ENCODE measurements at regions not wholly inside any gene's neighbourhood (a gene's known extent, or its start where the extent isn't known, plus 50 kb on each side); places are given as distances from the start of the nearest gene placed in this dataset.

DNA sequence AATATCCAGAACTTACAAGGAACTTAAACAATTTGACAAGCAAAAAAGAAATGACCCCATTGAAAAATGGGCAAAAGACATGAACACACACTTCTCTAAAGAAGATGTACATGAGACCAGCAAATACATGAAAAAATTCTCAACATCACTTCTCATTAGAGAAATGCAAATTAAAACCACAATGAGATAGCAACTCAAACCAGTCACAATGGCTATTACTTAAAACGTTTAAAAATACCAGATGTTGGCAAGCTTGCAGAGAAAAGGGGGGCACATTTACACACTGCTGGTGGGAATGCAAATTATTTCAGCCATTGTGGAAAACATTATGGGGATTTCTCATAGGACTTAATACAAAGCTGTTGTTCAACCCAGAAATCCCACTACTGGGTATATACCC, 1634.0 kb downstream of the NCAM2 start:
- TF ChIP-seq BHLHE40 (IDR thresholded peaks at IDR 0.05; ENCODE audit: borderline replicate concordance) (no peak), SP1 (IDR thresholded peaks at IDR 0.05) (no peak), NFRKB (IDR thresholded peaks at IDR 0.05) (no peak), SUZ12 (IDR thresholded peaks at IDR 0.05) (no peak), HDGF (IDR thresholded peaks at IDR 0.05; ENCODE audit: borderline replicate concordance) (no peak), LEF1 (IDR thresholded peaks at IDR 0.05; ENCODE audit: borderline replicate concordance) (no peak), FOXM1 (IDR thresholded peaks at IDR 0.05; ENCODE audit: borderline replicate concordance) (no peak), TARDBP (IDR thresholded peaks at IDR 0.05) (no peak), ELF4 (IDR thresholded peaks at IDR 0.05) (no peak), FOXK2 (IDR thresholded peaks at IDR 0.05) (no peak), L3MBTL2 (conservative IDR thresholded peaks at IDR 0.05) (no peak), ARNT (IDR thresholded peaks at IDR 0.05) (no peak), FOXA1 (IDR thresholded peaks at IDR 0.05) (no peak)
- TF ChIP-seq, protein P1, sequence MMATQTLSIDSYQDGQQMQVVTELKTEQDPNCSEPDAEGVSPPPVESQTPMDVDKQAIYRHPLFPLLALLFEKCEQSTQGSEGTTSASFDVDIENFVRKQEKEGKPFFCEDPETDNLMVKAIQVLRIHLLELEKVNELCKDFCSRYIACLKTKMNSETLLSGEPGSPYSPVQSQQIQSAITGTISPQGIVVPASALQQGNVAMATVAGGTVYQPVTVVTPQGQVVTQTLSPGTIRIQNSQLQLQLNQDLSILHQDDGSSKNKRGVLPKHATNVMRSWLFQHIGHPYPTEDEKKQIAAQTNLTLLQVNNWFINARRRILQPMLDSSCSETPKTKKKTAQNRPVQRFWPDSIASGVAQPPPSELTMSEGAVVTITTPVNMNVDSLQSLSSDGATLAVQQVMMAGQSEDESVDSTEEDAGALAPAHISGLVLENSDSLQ (IDR thresholded peaks at IDR 0.05): no peak
